HG03060 (cell line): ENCODE measurements at regions not wholly inside any gene's neighbourhood (a gene's known extent, or its start where the extent isn't known, plus 50 kb on each side); places are given as distances from the start of the nearest gene placed in this dataset.

Experiments
- ATAC-seq: cut with Tn5 transposase; IDR thresholded peaks from one replicate; pipeline ENCODE4 v1.9.1; 2021; ENCODE audit warnings: low read depth, moderate number of reproducible peaks; ENCODE audit not compliant: unreplicated experiment

DNA sequence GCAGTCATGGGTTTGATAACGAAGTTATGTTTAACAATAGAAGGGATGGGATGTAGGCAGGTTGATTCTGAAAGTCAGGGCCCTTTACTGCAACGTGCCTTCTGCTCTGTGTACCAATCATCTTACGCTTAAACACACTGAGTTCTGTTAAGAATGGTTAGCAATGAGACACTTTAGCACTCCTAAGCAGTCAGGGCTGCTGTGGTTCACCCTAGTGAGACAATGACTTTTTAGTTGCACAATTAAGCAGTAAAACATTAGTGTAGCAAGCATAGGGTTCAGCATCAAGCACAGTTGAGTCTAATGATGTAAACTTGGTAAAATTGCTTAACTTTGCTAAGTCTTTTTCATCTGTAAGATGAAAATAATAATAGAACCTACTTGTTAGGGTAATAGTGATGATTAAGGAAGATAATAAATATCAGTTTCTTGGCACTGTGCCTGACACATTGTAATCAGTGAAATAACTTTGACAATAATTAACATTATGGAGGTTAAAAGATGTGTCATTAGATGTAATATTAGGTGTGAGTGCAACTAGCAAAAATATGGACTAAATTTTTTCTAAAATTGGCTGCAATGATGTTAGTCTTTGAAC lies 484.2 kb upstream of the THBS1 start:
- ATAC-seq, result no peak

DNA sequence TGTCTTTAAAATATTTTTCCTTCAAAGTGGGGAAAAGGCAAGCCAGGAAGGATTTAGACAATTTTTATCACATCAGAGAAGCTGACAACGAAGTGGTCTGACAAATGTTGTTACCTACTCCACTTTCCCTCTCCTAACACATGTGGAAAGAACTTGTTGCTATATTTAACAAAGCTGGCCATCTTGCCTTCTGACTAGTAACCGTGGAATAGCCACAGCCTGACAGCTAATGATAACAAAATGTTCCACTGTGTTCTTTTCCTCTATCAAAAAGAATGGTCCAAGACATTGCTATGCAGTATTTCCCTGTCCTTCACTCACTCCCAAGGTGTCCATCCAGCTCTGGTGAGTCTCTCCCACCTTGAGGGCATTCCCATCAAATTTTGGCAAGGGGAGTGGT lies 481.4 kb upstream of the THBS1 start:
- no peak for ATAC-seq

DNA sequence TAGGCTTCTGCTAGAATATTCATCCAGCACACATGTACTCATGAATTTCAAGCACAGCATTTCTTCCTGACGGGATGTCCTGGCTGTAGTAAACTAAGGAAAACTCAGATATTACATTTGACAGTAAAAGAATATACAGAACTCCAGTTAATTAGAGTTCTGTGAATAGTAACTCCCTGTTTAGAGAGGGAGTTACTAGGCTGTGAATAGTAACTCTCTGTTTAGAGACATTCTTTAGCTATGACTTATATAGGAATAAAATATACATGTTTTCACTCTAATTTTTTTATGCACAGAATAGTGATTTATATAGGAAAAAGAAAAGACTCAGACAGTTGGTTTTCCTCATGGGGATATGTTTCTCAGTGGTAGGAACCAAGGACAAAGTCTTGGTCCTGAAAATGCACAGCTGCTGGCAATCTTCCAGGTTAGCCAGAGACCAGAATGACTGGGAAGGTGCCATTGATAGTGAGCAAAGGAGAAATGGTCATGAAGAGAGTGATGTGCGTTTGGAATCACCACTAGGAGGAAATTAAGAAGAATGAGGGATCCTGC lies 480.7 kb upstream of the THBS1 start:
- ATAC-seq, result no peak

DNA sequence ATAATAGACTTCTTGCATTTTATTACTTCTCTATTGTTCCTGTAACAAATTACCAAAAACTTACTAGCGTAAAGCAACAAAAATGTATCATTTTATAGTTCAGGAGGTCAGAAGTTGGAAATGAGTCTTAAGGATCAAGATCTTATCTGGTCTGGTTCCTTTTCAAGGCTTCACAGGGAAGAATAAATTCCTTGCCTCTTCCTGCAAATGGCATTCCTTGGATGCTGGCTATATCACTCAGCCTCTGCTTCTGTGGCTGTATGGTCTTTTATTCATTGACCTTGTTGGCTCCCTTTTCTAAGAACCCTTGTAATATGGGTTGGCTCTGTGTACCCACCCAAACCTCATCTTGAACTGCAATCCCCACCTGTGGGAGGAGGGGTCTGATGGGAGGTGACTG lies 478.4 kb upstream of the THBS1 start:
- no peak for ATAC-seq

DNA sequence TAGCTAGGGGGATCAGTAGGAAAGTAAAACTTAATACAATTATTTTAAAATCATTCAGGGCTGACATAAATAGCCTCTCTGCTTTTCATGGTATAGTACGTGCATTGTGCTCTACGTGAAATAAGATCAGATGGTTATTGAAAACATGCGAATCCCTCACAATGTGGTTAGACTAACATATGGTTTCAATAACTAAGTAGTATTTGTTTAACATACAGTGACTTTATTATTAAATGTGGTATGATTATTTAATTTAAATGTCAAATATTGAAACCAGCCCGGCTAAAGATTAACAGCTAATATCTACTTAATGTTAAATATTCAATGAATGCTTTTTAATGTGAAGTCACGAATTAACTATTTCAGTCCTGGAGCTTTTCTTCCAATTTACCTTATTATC lies 473.9 kb upstream of the THBS1 start:
- no peak for ATAC-seq

DNA sequence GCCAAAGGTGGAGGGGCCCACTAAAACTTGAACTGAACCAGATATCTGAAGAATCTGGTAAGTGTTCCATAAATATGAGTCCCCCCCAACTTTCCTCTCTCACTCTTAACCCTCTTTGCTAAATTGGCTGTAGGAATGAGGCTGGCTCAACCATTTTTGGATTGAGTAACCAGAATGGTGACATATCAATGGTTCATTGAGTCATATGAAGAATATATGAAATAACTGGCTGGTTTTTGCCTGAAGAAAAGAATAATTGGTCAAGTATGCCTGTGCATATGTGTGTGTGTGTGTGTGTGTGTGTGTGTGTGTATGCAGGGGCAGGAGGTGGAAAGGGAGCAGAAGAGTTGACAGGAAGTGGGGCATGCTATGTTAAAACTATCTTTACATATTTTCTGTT lies 472.9 kb upstream of the THBS1 start:
- no peak for ATAC-seq

DNA sequence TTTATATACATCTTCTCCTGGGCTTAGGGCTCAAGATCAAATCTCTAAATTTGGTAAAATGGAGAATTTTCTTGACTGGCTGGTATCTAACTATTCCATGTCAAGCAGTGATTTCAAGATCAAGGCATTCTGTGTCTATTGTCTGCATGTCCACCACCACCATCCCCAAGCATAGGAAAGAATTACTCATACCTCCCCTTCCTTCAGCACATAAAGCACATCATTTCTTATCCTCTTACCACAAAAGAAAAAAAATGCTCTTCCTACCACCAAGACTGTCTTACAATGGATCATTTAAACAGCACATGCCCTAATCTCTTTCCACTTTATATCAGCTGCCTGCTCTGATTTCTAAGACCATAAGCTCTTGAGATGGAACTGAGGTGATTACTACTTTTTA lies 470.5 kb upstream of the THBS1 start:
- no peak for ATAC-seq

DNA sequence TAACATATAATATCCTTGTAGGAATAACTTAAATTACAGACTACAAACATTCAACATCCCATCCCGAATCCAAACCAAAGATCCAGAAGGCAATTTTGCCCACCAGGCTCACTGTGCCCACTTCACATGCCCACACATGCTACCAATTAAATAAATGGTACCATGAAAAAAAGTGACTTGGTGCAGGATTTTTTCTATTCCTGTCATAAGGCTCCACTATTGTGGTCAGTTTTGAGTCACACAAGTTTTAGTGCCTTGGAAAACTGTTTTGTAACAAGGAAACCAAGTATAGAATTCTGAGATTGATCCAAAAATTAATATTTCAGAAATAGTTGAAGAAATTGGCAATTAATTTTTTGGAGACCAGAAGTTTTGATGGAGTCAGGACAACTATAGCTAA lies 470.1 kb upstream of the THBS1 start:
- ATAC-seq, result no peak

DNA sequence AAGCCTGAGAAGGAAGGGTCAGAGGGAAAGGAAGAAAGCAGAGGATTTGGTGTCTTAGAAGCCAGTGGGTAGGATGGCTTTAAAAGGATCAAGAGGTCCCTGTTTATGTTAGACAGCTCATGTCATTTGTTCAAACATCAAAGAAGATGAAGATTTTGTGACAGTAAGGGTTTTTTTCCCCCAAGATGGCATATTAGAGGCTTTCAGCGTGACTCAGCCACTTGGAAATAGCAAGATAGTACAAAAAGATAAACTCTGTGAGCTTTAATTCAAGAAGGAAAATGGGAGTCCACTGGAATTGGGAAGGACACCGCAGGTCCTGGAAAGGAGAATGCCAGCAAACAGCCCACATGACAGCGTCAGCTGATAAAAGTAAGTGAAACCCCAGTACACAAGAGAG lies 467.1 kb upstream of the THBS1 start:
- no peak for ATAC-seq

DNA sequence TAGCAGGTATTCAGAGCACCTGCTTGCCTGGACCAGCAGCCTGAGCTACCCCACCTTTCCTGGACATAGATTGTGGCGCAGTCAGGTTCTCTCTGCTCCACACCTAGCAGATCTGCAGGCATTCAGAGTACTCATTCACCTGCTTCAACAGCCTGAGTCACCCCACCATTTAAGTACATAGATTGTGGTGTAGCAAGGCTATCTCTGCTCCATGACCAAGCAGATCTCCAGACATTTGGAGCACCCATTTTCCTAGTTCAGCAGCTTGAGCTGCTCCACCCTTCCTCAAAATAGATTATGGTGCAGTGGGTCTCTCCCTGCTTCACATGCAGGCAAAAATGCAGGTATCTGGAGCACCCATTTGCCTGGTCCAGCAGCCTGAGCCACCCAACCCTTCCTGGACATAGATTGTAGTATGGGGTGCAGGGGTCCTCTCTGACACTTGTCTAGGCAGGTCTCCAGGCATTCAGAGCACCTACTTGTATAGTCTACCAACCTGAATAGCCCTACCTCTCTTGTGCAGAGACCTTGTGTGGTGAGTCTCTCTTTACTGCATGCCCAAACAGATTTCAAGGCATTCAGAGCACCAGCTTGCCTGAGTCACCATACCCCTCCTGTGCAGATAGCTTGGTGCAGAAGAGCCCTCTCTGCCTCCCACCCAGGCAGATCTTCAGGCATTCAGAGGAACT lies 466.0 kb upstream of the THBS1 start:
- ATAC-seq, result no peak

DNA sequence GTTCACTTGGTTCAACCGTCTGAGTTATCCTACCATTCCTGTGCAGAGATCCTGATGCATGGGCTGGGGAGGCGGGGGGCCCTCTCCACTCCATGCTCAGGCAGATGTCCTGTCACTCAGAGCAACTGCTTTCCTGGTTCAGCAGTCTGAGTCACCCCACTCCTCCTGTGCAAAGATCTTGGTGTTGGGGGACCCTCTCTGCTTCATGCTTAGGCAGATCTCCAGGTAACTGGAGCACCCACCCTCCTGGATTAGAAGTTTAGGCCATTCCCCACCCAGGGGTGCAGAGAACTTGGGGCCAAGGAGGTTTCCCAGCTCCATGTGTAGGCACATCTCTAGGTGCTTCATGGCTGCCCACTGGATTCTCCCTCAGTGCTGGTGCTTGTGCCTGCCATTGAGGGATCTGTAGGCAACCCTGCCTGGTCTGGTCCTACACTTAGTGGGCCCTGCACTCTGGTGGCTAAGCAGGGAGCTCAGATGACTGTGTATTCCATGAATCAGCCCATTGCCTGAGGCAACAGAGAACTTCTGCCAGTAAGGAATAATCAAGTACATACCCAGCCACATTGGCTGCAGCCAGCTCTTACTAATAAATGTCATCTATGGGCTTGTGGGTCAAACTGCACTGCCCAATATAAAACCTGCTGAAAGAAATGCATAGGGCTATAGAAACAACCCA lies 465.4 kb upstream of the THBS1 start:
- no peak for ATAC-seq

DNA sequence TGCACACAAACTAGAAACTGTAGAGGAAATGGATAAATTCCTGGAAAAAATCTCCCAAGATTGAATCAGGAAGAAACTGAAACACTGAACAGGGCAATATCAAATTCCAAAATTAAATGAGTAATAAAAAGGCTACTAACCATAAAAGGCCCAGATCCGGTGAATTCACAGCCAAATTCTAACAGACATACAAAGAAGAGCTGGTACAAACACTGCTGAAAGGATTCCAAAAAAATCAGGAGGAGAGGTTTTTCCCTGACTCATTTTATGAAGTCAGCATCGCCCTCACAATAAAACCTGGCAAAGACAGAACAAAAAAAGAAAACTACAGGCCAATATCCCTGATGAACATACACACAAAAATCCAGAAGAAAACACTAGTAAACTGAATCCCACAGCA lies 462.4 kb upstream of the THBS1 start:
- no peak for ATAC-seq

DNA sequence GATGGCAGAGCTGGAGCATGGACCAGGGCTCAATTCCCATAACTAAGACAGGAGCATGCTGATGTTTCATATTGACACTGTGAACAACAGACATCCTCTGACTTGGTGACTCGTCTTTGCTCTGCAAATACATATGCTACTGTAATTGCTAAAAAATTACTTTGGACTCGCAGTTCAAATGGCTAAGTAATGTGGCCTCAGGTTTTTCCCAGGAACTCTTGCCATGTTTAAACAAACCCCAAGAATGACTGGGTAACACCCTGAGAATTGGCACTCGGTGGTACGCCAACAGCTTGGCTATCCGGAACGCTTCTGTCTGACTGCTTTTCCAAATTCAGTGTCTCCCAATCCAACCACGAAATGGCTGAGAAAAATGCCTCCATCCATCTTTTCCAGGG lies 456.7 kb upstream of the THBS1 start:
- no peak for ATAC-seq

DNA sequence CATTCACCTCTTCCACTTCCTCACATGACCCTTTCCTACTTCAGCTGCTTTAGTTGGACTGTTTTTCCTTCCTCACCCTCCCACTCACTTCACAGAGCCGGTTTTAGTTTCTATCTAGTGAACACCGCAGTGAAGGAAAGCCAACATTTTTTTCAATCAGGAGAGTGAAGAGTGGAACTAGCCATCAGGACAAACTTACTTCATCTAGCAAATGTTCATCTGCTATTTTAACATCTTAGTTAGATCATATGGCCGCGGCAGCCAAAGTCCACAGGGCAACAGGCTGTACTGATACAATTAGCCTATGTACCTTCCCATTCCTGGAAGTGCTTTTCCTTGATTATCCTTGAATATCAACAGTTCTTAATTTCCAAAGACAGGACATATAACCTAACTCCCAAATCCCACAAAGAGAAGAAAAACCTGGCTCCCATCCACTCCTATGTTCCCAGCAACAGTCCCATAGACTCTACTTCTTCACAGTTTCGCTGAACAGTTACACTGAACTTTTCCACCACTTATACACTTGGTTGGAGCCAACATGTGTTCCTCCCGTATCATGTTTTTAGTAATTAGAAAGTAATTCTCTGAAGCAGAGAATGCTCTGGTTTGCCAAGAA lies 456.2 kb upstream of the THBS1 start:
- ATAC-seq, result no peak

DNA sequence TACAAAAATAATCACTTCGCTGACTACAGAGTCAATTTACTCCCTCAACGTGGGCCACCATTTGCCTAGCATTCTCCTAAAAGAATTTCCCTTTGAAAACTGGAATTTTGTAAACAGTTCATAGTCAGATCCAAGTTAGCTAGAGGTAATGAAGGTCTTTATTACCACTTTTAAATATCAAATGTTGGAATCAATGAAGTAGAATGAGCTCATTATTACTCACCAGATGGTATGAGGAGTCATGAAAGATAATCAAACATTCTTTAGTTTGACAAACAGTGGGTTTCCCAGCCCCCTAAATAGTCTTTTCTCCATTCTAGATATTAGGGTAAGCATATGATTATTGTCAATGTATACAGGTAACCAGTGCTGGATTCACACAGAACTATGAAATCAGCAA lies 455.7 kb upstream of the THBS1 start:
- no peak for ATAC-seq

DNA sequence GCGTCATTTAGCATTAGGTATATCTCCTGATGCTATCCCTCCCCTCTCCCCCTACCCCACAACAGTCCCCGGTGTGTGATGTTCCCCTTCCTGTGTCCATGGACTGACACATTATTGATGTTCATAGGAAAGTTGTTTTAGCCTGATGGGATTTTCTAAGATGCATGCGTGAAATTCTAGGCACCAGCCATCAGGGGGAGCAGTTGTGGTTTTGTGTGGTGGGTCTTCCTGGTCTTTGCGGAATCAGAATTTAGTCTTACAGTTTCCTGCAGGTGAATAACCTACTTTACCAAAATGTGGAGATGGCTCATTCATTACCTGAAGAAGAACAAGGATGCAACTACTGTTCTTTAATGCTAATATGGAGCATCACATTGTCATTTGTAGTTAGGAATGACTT lies 455.0 kb upstream of the THBS1 start:
- ATAC-seq, result no peak

DNA sequence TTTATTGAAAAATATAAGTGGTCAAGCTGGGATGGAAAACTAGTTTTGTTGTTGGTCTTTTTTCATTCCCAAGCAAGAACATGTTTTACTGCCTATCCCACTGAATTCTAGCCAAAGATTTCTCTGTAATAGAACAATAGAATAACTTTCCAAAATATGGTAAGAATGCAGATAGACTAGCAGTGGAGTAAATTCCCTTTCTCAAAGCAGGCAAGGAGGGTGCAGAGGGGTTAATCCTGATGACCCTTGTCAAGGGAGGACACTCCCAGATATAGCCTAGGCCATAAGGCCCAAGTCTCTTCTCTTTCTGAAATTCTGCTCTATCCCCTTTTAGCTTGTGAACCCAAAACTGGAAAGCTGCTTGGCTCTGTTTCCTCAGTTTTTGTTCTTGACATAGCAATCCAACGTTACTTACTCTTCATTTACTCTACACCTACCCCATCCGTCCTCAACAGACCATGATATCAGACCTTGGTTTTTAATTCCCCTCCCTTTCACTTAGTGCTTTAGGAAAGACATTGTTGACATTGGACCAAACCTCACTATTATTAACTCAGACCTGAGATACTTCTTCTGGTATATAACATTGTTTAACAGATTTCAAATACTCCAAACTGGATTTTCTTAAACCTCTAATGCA lies 453.6 kb upstream of the THBS1 start:
- ATAC-seq, result no peak

DNA sequence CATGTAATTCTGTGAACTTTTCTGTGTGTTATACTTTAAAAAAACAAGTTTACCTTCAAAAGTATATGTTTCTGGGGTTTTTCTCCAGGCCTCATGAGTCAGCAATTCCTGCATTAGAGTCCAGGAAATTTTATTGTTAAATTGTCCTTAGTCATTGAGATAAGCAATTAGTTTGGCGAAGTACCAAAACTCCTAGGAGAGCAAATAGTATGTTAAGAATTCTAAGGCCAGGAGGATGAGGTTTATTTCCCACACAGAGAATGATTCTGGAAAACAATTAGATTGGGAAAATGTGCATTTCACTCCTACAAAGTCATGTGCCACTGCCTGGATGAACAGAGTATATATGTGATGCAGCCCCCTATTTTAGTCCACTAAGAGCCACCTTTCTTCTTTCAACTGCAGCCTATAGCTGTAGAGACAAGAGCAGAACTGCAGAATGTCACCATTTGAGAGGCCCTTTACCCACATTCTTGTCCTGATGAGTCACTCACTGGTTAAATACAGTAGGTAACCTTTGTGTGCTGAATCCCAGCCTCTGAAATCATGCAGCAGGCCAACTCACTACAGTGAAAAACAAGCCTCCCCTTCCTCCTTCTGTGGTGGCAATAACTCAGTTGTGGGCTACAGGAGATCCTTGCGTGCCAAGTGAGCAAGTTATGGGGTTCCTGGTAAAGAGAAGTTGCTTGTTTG lies 452.8 kb upstream of the THBS1 start:
- ATAC-seq, result no peak

DNA sequence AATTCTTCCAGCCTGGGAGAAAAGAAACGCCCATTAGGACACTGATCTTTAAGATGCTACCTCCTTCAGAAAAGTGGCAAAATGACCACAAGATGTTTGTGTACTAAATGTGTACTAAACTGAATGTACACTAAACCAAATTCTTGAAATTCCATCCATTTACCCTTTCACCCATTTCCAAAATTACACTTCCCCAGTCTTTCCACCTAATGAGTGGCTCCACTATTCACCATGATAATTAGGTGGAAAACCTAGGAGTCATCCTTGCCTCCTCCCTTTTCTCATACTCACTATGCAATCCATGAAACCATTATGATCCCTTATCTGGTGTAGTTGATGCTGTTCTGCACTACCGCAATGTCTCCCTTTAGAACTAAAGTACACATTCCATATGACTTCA lies 452.1 kb upstream of the THBS1 start:
- ATAC-seq, result no peak
